Nephron progenitor cell (in vitro differentiated cells): ENCODE measurements at regions not wholly inside any gene's neighbourhood (a gene's known extent, or its start where the extent isn't known, plus 50 kb on each side); places are given as distances from the start of the nearest gene placed in this dataset.

ENCODE experiments used
- DNase-seq: peaks from one replicate; pipeline ENCODE4 v3.0.0; 2021
- H3K27ac Mint-ChIP-seq: 2 replicates; pipeline ENCODE4 v1.8.0; 2021; ENCODE audit warnings: mild to moderate bottlenecking, moderate library complexity, mixed read lengths
- H3K27me3 Mint-ChIP-seq: 2 replicates; pipeline ENCODE4 v1.8.0; 2021; ENCODE audit warnings: mild to moderate bottlenecking, low read depth, mixed read lengths; ENCODE audit not compliant: poor library complexity
- H3K36me3 Mint-ChIP-seq: 2 replicates; pipeline ENCODE4 v1.8.0; 2021; ENCODE audit warnings: low read depth, mixed read lengths
- H3K4me1 Mint-ChIP-seq: 2 replicates; pipeline ENCODE4 v1.8.0; 2021; ENCODE audit warnings: mixed read lengths
- H3K4me3 Mint-ChIP-seq: 2 replicates; pipeline ENCODE4 v1.8.0; 2021; ENCODE audit warnings: mild to moderate bottlenecking, moderate library complexity, mixed read lengths
- H3K9me3 Mint-ChIP-seq: 2 replicates; pipeline ENCODE4 v1.8.0; 2021; ENCODE audit warnings: mild to moderate bottlenecking, moderate library complexity, mixed read lengths
- TF ChIP-seq, protein P1 (sequence below): fragments of 200-600 bp; sonication (generic); IDR thresholded peaks from 2 replicates; pipeline ENCODE4 v1.5.0; 2021; ENCODE audit warnings: antibody characterized with exemption

DNA sequence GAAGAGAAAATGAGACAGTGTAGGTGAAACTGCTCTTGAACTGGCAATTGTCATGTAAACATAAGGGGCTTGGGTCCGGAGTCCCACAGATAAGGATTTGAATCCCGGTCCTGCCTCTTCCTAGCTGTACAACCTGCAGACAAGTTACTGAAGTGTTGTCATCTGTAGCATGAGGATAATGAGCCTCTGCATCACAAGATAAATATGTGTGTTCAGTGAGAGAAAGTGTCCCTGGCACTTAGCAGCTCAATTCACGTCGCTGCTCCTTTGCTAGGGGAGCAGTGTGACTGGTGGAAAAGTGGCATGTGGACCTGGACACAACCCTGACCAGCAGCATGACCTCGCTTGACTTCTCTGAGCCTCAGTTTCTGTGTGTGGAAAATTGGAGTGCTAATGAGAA is 73.7 kb upstream of the NECTIN1 start:
- H3K4me3 Mint-ChIP-seq: no peak overlapping the region
- no peak overlapping the region for H3K27ac Mint-ChIP-seq
- TF ChIP-seq, protein P1, sequence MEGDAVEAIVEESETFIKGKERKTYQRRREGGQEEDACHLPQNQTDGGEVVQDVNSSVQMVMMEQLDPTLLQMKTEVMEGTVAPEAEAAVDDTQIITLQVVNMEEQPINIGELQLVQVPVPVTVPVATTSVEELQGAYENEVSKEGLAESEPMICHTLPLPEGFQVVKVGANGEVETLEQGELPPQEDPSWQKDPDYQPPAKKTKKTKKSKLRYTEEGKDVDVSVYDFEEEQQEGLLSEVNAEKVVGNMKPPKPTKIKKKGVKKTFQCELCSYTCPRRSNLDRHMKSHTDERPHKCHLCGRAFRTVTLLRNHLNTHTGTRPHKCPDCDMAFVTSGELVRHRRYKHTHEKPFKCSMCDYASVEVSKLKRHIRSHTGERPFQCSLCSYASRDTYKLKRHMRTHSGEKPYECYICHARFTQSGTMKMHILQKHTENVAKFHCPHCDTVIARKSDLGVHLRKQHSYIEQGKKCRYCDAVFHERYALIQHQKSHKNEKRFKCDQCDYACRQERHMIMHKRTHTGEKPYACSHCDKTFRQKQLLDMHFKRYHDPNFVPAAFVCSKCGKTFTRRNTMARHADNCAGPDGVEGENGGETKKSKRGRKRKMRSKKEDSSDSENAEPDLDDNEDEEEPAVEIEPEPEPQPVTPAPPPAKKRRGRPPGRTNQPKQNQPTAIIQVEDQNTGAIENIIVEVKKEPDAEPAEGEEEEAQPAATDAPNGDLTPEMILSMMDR: no peak
- peaks cover 28% of the 10 kb centered on the region for H3K27me3 Mint-ChIP-seq
- H3K4me1 Mint-ChIP-seq: peaks cover 23% of the 10 kb centered on the region
- no peak for DNase-seq
- H3K36me3 Mint-ChIP-seq: no peaks in the 10 kb centered on the region
- H3K9me3 Mint-ChIP-seq: no peaks in the 10 kb centered on the region

DNA sequence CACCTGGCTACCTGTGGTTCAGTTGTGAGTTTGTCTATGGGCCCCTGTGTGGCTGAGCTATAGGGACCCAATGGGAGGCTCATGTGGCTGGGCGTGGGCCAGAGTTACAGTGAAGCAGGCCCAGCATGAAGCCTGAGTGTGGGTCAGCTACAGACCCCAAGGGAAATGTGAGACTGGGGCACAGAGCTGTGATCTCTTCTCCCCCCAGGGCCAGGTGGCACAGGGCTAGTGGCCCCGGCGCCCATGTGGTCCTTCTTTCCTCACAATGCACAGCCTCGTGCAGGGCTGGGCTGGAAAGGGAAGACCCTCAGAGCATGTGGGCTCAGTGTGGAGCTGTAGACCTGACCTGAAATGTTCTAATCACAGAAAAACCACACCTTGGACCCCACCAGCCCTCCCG is 71.6 kb upstream of the NECTIN1 start:
- TF ChIP-seq, protein P1: no peak
- peaks cover 44% of the 10 kb centered on the region for H3K4me1 Mint-ChIP-seq
- peaks cover 24% of the 10 kb centered on the region for H3K27me3 Mint-ChIP-seq
- H3K27ac Mint-ChIP-seq: no peak overlapping the region
- DNase-seq: no peak
- no peaks in the 10 kb centered on the region for H3K9me3 Mint-ChIP-seq
- no peaks in the 10 kb centered on the region for H3K36me3 Mint-ChIP-seq
- no peak overlapping the region for H3K4me3 Mint-ChIP-seq

DNA sequence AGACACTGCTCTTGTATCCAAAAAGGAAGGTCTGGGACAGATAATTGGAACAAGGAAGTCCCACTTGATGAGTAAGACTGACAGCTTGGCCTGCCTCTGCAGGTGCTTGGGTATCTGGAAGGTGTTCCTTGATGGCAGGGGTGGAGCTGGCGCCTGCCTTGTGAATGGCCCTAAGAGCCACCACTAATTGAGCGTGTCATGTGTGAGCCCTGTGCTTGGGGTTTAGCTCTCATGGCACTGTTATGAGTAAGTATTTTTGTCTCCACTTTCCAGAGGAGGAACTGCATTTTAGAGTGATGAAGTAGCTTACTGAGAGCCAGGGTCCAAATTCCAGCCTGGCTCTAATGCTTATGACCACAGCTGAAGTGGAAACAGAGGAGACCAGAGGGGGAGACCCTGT is 71.2 kb upstream of the NECTIN1 start:
- TF ChIP-seq, protein P1: no peak
- Mint-ChIP-seq H3K27me3 (peaks cover 24% of the 10 kb centered on the region), H3K36me3 (no peaks in the 10 kb centered on the region), H3K27ac (no peak overlapping the region), H3K9me3 (no peaks in the 10 kb centered on the region), H3K4me3 (no peak overlapping the region), H3K4me1 (peaks cover 44% of the 10 kb centered on the region)
- no peak for DNase-seq

DNA sequence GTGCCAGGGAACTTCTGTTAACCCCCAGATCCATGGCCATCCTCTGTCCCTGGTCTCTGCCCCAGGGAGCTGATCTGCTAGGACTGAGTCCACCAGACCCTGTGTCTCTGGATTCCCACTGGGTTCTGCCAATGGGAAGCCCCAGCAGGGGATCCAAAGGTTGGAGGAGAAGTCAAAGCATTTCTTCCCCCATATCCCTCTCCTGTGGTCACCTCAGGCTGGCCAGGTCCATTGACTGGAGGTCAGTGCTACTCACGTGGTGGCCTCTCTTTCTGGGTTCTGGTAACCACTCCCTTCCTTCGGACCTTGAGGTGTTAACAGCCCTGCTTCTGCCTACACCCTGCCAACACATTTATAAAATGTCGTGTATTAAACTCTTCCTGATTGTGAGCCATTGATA is 69.7 kb upstream of the NECTIN1 start:
- Mint-ChIP-seq H3K4me1 (peaks cover 57% of the 10 kb centered on the region), H3K4me3 (no peak overlapping the region)

DNA sequence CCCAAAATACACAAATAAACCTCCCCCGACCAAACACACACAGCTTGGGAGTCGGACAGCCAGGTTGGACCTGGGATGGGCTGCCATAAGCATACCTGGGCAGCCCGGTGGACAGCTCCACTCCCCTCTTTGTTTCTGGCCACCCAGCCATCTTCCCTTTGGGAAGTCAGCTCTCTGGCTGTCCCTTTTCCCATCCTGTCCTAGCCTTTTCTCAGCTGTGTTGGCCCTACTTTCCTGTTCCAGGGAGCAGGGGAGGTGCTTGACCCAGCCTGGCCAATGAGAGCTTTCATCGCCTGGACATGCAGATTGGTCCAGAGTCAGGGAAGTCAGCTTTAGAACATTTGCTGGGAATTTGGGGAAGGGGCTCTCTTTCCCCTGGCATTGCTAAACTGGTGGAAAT is 68.7 kb upstream of the NECTIN1 start:
- DNase-seq: peak; percentile 36
- peak overlapping the region; percentile 65 for H3K27ac Mint-ChIP-seq

More for the DNA sequence above, 69.7 kb upstream of the NECTIN1 start:
- Mint-ChIP-seq H3K9me3 (no peaks in the 10 kb centered on the region), H3K27ac (no peak overlapping the region), H3K27me3 (peaks cover 15% of the 10 kb centered on the region), H3K36me3 (no peaks in the 10 kb centered on the region)
- DNase-seq: no peak
- TF ChIP-seq, protein P1: no peak

DNA sequence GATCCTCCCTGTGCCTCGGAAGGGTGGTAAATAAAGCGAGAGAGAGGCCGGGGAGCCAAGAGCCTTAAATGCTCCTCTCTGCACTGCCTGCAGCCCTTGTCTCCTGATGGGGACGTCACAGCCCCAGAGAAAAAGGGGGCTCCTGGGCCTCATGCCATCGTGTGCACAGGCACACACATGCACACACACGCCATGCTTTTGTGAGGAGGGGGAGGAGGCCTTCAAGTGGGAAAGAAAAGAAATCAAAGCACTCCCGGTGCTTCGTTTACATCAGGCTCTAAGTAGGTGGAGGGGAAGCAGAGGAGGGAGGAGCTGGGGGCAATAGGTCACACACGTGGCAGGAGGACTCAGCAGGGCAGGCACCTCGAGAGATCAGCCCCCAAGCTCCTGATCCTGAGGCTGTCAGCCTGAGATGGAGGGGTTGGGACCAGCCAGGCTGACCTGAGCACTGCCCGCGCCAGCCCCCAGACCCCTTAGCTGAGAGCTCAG is 68.2 kb upstream of the NECTIN1 start:
- Mint-ChIP-seq H3K9me3 (no peaks in the 10 kb centered on the region), H3K4me1 (peaks cover 64% of the 10 kb centered on the region), H3K4me3 (peak overlapping the region; percentile 28), H3K36me3 (no peaks in the 10 kb centered on the region), H3K27me3 (peaks cover 15% of the 10 kb centered on the region), H3K27ac (peak overlapping the region; percentile 65)
- DNase-seq: peak; percentile 49
- TF ChIP-seq, protein P1: no peak

More for the DNA sequence above, 68.7 kb upstream of the NECTIN1 start:
- TF ChIP-seq, protein P1: no peak
- no peaks in the 10 kb centered on the region for H3K9me3 Mint-ChIP-seq
- H3K4me1 Mint-ChIP-seq: peaks cover 63% of the 10 kb centered on the region
- no peak overlapping the region for H3K4me3 Mint-ChIP-seq
- no peaks in the 10 kb centered on the region for H3K36me3 Mint-ChIP-seq
- peaks cover 14% of the 10 kb centered on the region for H3K27me3 Mint-ChIP-seq
